HepG2 (cell line): ENCODE measurements at regions not wholly inside any gene's neighbourhood (a gene's known extent, or its start where the extent isn't known, plus 50 kb on each side); places are given as distances from the start of the nearest gene placed in this dataset.

ENCODE experiments used
- ATAC-seq: fragments of 200-7000 bp; cut with Tn5 transposase; 3 replicates; pipeline ENCODE4 v1.9.1; 2020; ENCODE audit warnings: mild to moderate bottlenecking, moderate library complexity
- BruUV-seq: library from RNA; stranded (reverse); fragments of 400-500 nt; replicated peaks from 2 replicates; lab custom pipeline; 2021; lab: Mats Ljungman, UMichigan
- CTCF ChIA-PET: fragments of 300-600 bp; formaldehyde crosslinking; extraction: SDS; loops from one replicate; lab custom pipeline; 2021; ENCODE audit warnings: low total read pairs, inconsistent platforms, low intra/inter-chr PET ratio; lab: Yijun Ruan, JAX
- POLR2A ChIA-PET: fragments of 350-600 bp; sonication (Branson Sonifier 250); formaldehyde crosslinking; loops from one replicate; lab custom pipeline; 2020; ENCODE audit warnings: antibody characterized with exemption, inconsistent platforms; lab: Yijun Ruan, JAX
- DNase-seq: peaks from one replicate; pipeline ENCODE4 v3.0.0-alpha.2; 2015; ENCODE audit warnings: low spot score
- FAIRE-seq: peaks from 3 replicates; lab custom pipeline; 2011; peaks lifted over from hg19 to GRCh38; lab: Jason Lieb, UNC
- H2AFZ ChIP-seq: one replicate; pipeline ENCODE4 v1.6.1; 2011; ENCODE audit warnings: low read length, inconsistent platforms
- H3K27ac ChIP-seq: fragments of 300-600 bp; 3 replicates; pipeline ENCODE4 v1.8.0; 2011; ENCODE audit warnings: mixed run types, mild to moderate bottlenecking, mixed read lengths, low read length, inconsistent platforms; ENCODE audit not compliant: insufficient read depth; ENCODE audit errors: extremely low read length
- H3K27me3 ChIP-seq, 2 experiments: fragments of 200-600 bp in 1 of 2; 2 replicates in 1 of 2; 3 replicates in 1 of 2; pipeline versions ENCODE4 v1.6.0 to v1.8.0; 2011; ENCODE audit warnings: low read length in 2 of 2, mild to moderate bottlenecking in 2 of 2, moderate library complexity in 2 of 2, inconsistent platforms in 1 of 2; ENCODE audit not compliant: insufficient read depth in 2 of 2, control insufficient read depth in 1 of 2
- H3K36me3 ChIP-seq, 2 experiments: fragments of 200-600 bp in 1 of 2; replicated peaks in 1 of 2; 2 replicates in 1 of 2; 3 replicates in 1 of 2; pipeline versions ENCODE4 v1.5.1 to v1.8.0; 2011; ENCODE audit warnings: low read length in 2 of 2, inconsistent platforms in 1 of 2; ENCODE audit not compliant: insufficient read depth in 2 of 2, control insufficient read depth in 1 of 2
- H3K4me1 ChIP-seq: 2 replicates; pipeline ENCODE4 v1.5.1; 2012; ENCODE audit warnings: low read length, inconsistent platforms; ENCODE audit not compliant: insufficient read depth
- H3K4me2 ChIP-seq: 2 replicates; pipeline ENCODE4 v1.6.0; 2011; ENCODE audit warnings: low read depth, low read length, inconsistent platforms
- H3K4me3 ChIP-seq, 3 experiments: fragments of 200-600 bp in 1 of 3; sonication (generic), shearing (Covaris generic) in 1 of 3; replicated peaks in 1 of 3; 2 replicates each; pipeline ENCODE4 v1.5.1; 2011 to 2016; ENCODE audit warnings: low read length in 3 of 3, inconsistent platforms in 2 of 3, low read depth in 2 of 3, mild to moderate bottlenecking in 2 of 3, control low read depth in 1 of 3, mixed read lengths in 1 of 3; ENCODE audit not compliant: insufficient read depth in 1 of 3
- H3K79me2 ChIP-seq: one replicate; pipeline ENCODE4 v1.6.1; 2011; ENCODE audit warnings: low read length, inconsistent platforms; ENCODE audit not compliant: insufficient read depth
- H3K9ac ChIP-seq: 2 replicates; pipeline ENCODE4 v1.6.0; 2011; ENCODE audit warnings: mild to moderate bottlenecking, low read depth, low read length, inconsistent platforms; ENCODE audit not compliant: insufficient read depth
- H3K9me3 ChIP-seq: 2 replicates; pipeline ENCODE4 v1.5.1; 2012; ENCODE audit warnings: mild to moderate bottlenecking, low read length
- H4K20me1 ChIP-seq: 2 replicates; pipeline ENCODE4 v1.6.0; 2011; ENCODE audit warnings: inconsistent platforms, mild to moderate bottlenecking, low read length, moderate library complexity; ENCODE audit not compliant: insufficient read depth
- BORCS8-MEF2B ChIP-seq: sonication (generic); formaldehyde crosslinking; IDR thresholded peaks from 2 replicates; pipeline ENCODE4 v1.8.0; 2022; ENCODE audit warnings: mild to moderate bottlenecking, missing genetic modification reagents
- BRCA1 ChIP-seq: sonication (generic); formaldehyde crosslinking; IDR thresholded peaks from 2 replicates; pipeline ENCODE4 v1.4.0; 2020; ENCODE audit warnings: missing genetic modification reagents
- DMAP1 ChIP-seq: IDR thresholded peaks from 2 replicates; pipeline ENCODE4 v1.6.1; 2016
- RBM39 ChIP-seq: fragments of 200-400 bp; formaldehyde crosslinking; IDR thresholded peaks from one replicate; pipeline ENCODE4 v1.6.1; 2018; ENCODE audit warnings: antibody characterized with exemption, mild to moderate bottlenecking, low read depth, low read length; ENCODE audit not compliant: poor library complexity, severe bottlenecking
- SIN3A ChIP-seq: IDR thresholded peaks from 2 replicates; pipeline ENCODE4 v1.6.1; 2011; ENCODE audit warnings: low read depth, mild to moderate bottlenecking, control low read depth, low read length, borderline replicate concordance
- ZFY ChIP-seq: sonication (generic); formaldehyde crosslinking; IDR thresholded peaks from 2 replicates; pipeline ENCODE4 v1.4.0; 2020; ENCODE audit warnings: missing genetic modification reagents
- ZMYM2 ChIP-seq: sonication (generic); formaldehyde crosslinking; IDR thresholded peaks from 2 replicates; pipeline ENCODE4 v1.8.0; 2022; ENCODE audit warnings: mild to moderate bottlenecking, missing genetic modification reagents
- ZNF362 ChIP-seq: sonication (generic); formaldehyde crosslinking; IDR thresholded peaks from 2 replicates; pipeline ENCODE4 v1.4.0; 2020; ENCODE audit warnings: missing genetic modification reagents, mild to moderate bottlenecking, borderline replicate concordance
- ZNF446 ChIP-seq: sonication (generic); formaldehyde crosslinking; IDR thresholded peaks from 2 replicates; pipeline ENCODE4 v1.5.0; 2020; ENCODE audit warnings: mild to moderate bottlenecking, missing genetic modification reagents
- ZNF761 ChIP-seq: sonication (generic); formaldehyde crosslinking; conservative IDR thresholded peaks from 2 replicates; pipeline ENCODE4 v1.4.0; 2020; ENCODE audit warnings: mild to moderate bottlenecking, missing genetic modification reagents
- WGBS: methylation state at CpG from one replicate; pipeline ENCODE4 v1.1.6; 2017; ENCODE audit warnings: low lambda C conversion rate; 5-methylcytosine and 5-hydroxymethylcytosine counted together
- in situ Hi-C: cut with HindIII; loops from 2 replicates; pipeline ENCODE4 v1.10.0; 2017; ENCODE audit warnings: low pct_unique_long_range_greater_than_20kb; ENCODE audit not compliant: extremely low pct_ligation_motif_present
- intact Hi-C: fragments of 100-400 bp; cut with micrococcal nuclease; formaldehyde crosslinking; loops from one replicate; pipeline ENCODE4 v1.10.0; 2022; ENCODE audit not compliant: unreplicated experiment
- TF ChIP-seq, protein P1 (sequence below): IDR thresholded peaks from 2 replicates; pipeline ENCODE4 v1.6.1; 2016; ENCODE audit warnings: low read depth, missing genetic modification reagents, missing compliant biosample characterization
- TF ChIP-seq, protein P2 (sequence below): sonication (generic); formaldehyde crosslinking; IDR thresholded peaks from 2 replicates; pipeline ENCODE4 v1.4.0; 2020; ENCODE audit warnings: mild to moderate bottlenecking, missing genetic modification reagents
- TF ChIP-seq, protein P3 (sequence below): sonication (generic); formaldehyde crosslinking; IDR thresholded peaks from 2 replicates; pipeline ENCODE4 v1.4.0; 2020; ENCODE audit warnings: mild to moderate bottlenecking, missing genetic modification reagents

DNA sequence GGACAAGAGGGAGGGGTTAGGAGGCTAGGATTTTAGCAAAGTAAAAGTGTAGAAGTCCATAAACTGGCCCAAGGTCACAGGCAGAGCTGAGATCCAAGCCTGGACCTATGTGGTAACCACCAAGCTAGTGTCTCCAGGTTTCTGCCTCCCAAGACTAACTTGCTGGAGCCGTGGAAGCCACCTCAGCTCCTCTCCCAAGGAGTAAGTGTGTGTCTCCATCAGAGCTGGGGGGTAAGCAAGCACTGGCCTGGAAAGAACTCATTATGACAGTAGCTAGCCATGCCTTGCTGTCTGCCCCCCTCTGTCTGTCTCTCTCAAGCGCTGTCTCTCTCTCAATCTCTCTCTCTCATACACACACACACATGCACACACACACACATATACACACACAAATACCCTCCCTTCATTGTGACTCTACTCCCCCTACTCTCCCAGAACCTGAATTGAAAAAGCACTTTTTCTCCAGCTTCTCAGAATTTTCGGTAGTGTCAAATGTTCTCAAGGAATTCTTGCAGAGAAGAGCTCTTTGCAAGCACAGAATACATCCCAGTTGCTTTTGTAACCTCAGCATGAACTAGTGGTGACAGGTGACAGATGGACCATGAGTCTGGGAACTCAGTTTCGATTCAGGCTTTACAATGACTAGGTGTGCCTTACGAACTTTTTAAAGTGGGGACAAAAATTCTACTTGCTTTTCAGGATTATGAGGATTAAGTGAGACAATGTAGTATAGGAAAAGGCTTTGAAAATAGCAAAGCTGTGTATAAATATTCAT, 238.0 kb upstream of the FGGY start:
- POLR2A ChIA-PET, result no interaction called here
- no TSS peak for BruUV-seq
- no peak for TF ChIP-seq ZFY (CRISPR knock-in tag)
- no peak for TF ChIP-seq ZNF446 (CRISPR knock-in tag)
- no peak for TF ChIP-seq BRCA1 (CRISPR knock-in tag)
- no peak for TF ChIP-seq BORCS8-MEF2B (CRISPR knock-in tag)
- no peak for TF ChIP-seq SIN3A
- TF ChIP-seq DMAP1 (CRISPR knock-in tag), result no peak
- TF ChIP-seq ZMYM2 (CRISPR knock-in tag), result no peak
- TF ChIP-seq, protein P1, sequence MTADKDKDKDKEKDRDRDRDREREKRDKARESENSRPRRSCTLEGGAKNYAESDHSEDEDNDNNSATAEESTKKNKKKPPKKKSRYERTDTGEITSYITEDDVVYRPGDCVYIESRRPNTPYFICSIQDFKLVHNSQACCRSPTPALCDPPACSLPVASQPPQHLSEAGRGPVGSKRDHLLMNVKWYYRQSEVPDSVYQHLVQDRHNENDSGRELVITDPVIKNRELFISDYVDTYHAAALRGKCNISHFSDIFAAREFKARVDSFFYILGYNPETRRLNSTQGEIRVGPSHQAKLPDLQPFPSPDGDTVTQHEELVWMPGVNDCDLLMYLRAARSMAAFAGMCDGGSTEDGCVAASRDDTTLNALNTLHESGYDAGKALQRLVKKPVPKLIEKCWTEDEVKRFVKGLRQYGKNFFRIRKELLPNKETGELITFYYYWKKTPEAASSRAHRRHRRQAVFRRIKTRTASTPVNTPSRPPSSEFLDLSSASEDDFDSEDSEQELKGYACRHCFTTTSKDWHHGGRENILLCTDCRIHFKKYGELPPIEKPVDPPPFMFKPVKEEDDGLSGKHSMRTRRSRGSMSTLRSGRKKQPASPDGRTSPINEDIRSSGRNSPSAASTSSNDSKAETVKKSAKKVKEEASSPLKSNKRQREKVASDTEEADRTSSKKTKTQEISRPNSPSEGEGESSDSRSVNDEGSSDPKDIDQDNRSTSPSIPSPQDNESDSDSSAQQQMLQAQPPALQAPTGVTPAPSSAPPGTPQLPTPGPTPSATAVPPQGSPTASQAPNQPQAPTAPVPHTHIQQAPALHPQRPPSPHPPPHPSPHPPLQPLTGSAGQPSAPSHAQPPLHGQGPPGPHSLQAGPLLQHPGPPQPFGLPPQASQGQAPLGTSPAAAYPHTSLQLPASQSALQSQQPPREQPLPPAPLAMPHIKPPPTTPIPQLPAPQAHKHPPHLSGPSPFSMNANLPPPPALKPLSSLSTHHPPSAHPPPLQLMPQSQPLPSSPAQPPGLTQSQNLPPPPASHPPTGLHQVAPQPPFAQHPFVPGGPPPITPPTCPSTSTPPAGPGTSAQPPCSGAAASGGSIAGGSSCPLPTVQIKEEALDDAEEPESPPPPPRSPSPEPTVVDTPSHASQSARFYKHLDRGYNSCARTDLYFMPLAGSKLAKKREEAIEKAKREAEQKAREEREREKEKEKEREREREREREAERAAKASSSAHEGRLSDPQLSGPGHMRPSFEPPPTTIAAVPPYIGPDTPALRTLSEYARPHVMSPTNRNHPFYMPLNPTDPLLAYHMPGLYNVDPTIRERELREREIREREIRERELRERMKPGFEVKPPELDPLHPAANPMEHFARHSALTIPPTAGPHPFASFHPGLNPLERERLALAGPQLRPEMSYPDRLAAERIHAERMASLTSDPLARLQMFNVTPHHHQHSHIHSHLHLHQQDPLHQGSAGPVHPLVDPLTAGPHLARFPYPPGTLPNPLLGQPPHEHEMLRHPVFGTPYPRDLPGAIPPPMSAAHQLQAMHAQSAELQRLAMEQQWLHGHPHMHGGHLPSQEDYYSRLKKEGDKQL (CRISPR knock-in tag), result no peak
- TF ChIP-seq, protein P2, sequence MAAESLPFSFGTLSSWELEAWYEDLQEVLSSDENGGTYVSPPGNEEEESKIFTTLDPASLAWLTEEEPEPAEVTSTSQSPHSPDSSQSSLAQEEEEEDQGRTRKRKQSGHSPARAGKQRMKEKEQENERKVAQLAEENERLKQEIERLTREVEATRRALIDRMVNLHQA (CRISPR knock-in tag), result no peak
- TF ChIP-seq ZNF761 (CRISPR knock-in tag), result no peak
- TF ChIP-seq RBM39, result no peak
- TF ChIP-seq, protein P3, sequence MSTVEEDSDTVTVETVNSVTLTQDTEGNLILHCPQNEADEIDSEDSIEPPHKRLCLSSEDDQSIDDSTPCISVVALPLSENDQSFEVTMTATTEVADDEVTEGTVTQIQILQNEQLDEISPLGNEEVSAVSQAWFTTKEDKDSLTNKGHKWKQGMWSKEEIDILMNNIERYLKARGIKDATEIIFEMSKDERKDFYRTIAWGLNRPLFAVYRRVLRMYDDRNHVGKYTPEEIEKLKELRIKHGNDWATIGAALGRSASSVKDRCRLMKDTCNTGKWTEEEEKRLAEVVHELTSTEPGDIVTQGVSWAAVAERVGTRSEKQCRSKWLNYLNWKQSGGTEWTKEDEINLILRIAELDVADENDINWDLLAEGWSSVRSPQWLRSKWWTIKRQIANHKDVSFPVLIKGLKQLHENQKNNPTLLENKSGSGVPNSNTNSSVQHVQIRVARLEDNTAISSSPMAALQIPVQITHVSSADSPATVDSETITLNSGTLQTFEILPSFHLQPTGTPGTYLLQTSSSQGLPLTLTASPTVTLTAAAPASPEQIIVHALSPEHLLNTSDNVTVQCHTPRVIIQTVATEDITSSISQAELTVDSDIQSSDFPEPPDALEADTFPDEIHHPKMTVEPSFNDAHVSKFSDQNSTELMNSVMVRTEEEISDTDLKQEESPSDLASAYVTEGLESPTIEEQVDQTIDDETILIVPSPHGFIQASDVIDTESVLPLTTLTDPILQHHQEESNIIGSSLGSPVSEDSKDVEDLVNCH (CRISPR knock-in tag), result no peak
- TF ChIP-seq ZNF362 (CRISPR knock-in tag), result no peak

More for the DNA sequence above, 238.0 kb upstream of the FGGY start:
- H4K20me1 ChIP-seq, result no peaks in the 10 kb centered on the region
- no peak for DNase-seq
- H3K79me2 ChIP-seq, result no peaks in the 10 kb centered on the region
- H3K27ac ChIP-seq, result no peak overlapping the region
- H3K27me3 ChIP-seq, result peaks cover 5 to 36% of the 10 kb centered on the region in 2 experiments
- no peak for ATAC-seq
- in situ Hi-C loops (loop anchor here (10.0 kb wide), 1 partner anchor 274 kb away; the partner anchor contains the start of gene JUN), intact Hi-C loops (loop anchor here (10.0 kb wide), 1 partner anchor 154 kb away; no protein-coding TSS in a partner anchor)
- H3K4me3 ChIP-seq, result no peak overlapping the region
- 11% methylated on average over 4 of the region's 5 CpGs for WGBS
- no peak overlapping the region for H3K9ac ChIP-seq
- no peak for FAIRE-seq
- H3K4me1 ChIP-seq, result peaks cover 23% of the 10 kb centered on the region
- H2AFZ ChIP-seq, result no peak overlapping the region
- no peaks in the 10 kb centered on the region for H3K9me3 ChIP-seq
- no peak overlapping the region for H3K4me2 ChIP-seq
- no peaks in the 10 kb centered on the region for H3K36me3 ChIP-seq
- CTCF ChIA-PET, result no interaction called here
